SHP77 treated with DMSO at 0.1 percent for 48 hours (cell line): ENCODE measurements at regions not wholly inside any gene's neighbourhood (a gene's known extent, or its start where the extent isn't known, plus 50 kb on each side); places are given as distances from the start of the nearest gene placed in this dataset.

ENCODE experiments used
- DNase-seq: peaks from one replicate; lab custom pipeline; 2025; lab: John Stamatoyannopoulos, UW

DNA sequence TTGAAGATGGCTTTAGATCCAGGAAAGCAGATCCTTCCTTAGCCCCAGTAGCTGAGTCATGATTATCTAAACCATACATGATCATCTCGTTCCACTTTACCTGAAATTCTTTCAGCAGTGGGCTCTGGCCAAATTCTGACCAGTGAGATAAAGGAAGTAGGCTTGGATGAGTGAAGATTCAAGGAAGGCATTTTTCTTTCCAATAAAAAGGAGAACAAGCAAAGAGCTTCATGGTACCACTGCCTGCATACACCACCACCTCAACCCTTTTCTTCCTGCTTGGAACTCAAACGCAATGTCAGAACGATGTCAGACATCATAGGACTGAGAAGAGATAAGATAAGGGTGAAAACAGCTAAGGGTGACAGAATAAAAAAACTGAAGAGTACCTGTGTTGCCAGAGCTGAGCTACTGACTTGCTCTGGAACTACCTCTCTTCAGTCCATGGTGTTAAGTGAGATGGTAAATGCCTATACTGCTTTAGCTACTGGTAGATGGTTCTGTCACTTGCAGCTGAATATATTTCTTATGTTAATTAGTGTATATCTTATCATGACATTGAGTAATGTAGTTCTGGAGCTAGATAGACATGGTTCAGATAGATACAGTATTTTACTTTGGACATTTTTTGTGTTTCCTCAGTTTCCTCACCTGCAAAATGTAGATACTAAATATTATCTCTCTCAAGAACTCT lies 58.7 kb upstream of the ACVR1 start:
- no peak for DNase-seq

DNA sequence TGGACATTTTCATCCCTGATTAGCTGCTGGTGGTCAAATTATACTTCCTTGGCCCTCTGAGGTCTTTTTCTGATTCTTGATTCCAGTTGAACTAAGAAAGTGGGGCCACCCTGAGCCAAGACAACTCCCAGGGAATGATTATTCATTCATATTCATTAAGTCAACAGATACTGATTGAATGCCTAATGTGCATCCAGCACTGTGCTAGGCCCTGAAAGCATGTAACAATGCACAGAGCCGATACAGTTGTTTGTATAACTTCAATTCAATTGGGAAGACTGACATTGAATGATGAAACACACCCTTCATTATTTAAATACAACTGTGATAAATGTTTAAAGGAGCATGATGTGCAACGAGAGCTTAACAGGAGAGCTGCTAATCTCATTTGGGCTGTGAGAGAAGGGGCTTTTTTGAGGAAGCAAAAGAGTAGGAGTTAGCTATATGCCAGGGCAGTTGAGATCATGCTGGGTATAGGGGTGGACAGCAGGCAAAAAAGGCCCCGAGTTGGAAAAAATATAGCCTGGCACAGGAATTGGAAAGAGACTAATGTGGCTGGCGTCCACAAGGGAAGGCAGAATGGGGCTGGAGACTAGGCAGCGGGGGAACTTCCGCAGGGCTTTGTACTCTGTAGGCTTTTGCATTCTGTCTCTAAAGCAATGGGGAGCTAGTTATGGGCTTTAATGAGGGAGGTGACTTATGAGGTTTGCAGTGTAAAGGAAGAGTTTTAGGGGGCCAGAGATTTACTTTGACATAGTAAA lies 57.2 kb upstream of the ACVR1 start:
- DNase-seq = no peak

DNA sequence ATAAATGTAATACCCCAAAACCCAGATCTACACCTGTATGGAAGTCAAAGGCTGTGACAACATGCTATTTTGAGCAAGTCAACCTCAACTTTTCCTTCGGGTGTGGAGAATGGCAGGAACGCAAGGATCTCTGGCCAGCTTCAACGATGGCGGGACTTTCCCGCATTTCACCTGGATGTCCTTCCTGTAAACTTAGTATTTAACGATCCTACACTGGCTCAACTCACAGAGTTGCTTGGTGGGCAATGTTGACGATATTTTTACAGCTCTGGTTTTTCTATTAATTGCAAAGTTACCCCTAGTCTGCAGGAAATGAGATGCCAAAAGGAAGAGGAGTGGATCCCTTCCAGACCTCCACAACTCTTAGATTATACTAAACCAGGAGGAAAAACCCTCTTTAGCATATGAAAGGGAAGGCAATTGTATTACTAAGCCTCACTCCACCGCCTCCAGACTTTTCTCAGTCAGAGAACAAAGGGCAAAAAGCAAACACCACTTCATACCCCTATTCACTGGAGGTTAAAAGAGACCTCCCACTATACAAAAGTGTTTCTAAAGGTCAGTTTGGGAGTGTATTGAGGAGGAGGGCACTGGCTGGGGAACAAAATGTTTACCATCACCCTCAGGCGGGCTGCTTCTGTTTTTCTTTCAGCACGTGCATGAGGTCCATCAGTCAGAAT lies 56.5 kb upstream of the ACVR1 start:
- no peak for DNase-seq

DNA sequence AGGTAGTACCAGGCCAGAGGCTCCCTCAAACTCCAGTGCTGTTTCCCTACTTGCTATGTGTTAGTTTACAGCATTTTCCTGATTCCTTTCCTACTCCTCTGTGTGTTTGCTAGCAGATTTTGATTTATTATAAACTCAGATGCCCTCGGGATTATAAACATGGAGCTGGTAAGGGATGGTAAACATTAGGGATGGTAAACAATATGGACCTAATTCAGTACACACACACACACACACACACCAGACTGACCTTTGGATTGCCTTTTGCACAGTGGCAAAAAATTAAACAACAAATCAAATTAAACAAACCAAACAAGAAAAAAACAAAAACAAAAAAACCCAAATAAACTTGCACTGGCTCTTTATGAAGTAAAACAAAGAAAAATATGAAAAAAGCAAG lies 55.4 kb upstream of the ACVR1 start:
- no peak for DNase-seq

DNA sequence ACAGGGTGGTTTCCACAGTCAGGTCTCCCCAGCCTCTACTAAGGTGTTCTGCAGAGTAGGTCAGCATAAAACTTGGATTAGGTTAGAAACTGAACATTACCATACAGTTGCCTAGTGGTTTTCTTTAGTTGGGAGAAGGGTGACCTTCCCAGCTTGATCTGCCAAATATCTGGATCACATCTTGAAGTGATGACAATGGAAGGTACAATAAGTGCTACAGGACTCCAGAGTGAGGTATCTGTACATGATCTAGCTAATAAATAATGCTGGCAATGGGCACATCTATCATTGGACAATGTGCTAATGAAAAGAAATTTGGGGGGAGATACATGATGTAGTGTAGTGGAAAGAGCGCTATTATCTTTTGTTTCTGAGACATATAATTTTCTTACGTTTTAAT lies 54.6 kb upstream of the ACVR1 start:
- no peak for DNase-seq

DNA sequence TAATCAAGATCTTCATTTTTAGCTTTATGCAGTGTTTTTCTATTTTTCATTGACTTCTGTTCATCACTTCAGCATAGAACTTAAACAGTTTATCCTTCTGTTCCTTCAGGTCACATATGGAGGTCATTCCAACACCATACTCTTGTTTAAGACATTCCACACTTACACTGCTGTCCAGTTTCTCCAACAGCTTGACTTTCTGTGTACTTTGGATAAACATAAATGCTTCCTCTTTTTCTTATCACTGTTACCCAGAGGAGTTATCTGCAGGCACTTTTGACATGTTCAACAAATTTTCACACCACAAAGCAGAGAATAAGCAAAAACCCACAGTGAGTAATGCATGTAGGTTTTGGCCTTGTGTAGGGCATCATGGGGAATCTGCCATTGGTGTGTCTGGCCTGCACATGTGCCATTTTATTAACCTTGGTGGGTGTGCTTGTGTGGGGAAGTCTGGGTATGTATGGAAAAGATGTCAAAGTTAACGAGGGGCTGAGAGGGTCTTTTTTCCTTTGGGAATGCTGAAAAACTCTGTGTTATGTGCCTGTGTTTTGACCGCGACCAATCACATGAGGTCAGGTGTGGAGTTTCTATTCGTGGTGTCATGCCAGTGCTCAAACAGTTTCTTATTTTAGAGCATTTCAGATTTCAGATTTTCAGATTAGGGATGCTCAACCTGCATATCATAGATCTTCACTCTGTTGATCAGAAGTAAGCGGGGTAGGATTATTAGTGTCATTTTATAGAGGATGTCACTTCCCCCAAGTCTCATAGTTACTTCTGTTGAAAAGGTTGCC lies 53.9 kb upstream of the ACVR1 start:
- no peak for DNase-seq

DNA sequence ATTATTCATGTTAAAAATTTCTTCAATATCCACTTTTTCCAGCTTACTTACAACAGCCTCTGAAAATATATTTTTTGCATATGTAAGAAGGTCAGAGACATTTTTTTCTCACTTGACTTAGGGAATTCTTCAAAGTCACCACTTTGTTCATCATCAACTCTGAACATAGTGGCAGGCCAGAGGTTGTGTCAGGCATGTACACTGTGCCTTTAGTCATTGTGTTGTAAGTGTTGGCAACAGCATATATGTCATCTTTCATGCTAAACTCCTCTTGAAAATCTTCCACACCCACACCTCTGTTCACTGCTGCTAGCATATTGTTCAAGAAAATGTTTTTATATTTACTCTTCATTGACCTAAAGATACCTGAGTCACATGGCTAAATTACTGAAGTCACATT lies 52.2 kb upstream of the ACVR1 start:
- DNase-seq = no peak

DNA sequence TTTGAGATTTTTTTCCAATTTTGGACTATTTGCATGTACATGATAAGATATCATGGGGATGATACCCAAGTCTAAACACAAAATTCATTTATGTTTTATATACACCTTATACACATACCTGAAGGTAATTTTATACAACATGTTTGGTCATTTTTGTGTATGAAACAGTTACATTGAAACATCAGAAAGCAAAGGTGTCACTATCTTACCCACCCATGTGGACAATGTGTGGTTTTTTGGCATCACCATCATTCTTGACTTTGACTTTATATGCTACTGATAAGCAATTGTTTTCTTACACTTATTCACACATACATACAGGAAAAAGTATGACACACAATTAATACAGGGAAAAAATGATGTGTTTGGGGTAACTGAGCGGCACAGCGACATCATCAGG lies 51.0 kb upstream of the ACVR1 start:
- DNase-seq = no peak
